Occipital lobe (tissue), 1 donor: ENCODE measurements at regions not wholly inside any gene's neighbourhood (a gene's known extent, or its start where the extent isn't known, plus 50 kb on each side); places are given as distances from the start of the nearest gene placed in this dataset.

Experiments used
- DNase-seq: peaks from one replicate; lab custom pipeline; 2025; lab: John Stamatoyannopoulos, UW

GRCh38 chr14:73782623-73783022, 68.4 kb upstream of the PNMA1 start:
- no peak for DNase-seq

DNA sequence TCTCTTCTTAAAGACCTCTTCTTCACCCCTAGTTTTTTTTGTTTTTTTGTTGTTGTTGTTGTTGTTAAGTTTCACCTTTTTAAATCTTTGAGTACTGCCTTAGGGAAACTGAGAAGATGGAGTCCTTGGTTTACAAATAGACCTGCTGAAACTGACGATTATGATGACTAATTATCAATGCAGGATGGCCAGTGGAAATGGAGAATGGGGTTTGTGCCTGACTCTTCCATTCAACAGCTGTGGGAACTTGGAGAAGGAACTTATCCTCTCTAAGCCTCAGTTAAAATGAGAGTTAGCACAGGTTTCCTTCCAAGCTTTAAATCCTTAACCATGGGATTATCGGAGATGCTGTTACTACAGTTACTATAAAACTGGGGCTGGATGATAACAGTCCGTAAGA, 66.7 kb upstream of the PNMA1 start:
- DNase-seq: no peak

DNA sequence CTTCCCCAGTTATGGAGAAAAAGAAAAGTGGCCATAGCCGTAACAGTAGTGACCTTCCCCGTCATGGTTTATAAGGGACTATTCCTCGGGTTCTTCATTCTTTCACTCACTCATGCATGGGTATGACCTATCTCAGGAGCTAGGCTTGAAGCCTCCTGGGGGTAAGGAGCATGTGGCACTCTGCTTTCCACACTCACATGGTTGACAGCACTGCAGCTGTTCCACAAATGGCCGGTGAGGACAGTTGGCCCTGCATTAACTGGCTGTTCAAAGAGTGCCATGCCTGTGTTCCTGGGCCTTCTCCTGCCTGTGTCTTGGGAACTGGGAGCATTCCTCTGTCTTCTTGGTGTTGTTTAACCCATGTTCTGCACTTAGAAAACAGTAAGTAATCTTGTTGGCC, 66.2 kb upstream of the PNMA1 start:
- DNase-seq: no peak

- no peak for DNase-seq
Measured at GRCh38 chr14:73778736-73779135, 64.6 kb upstream of the PNMA1 start.

DNA sequence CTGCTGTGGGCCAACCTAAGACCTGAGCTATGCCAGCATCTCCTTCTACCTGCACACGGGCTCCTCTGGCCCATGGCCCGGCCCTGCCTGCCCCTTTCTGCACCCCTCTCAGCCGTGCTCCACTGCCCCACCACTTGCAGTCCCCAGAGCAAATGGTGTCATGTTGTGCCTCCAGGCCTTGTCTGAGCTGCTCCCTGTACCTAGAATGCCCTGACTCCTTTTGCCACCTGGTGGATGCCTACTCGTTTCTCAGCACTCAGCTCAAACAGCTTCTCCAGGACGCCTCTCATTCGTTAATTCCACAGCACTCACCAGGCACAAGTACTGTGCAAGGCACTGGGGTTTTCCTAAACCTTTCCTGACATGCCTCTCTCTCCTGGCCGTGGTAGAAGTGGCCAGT, 63.2 kb upstream of the PNMA1 start:
- no peak for DNase-seq

DNA sequence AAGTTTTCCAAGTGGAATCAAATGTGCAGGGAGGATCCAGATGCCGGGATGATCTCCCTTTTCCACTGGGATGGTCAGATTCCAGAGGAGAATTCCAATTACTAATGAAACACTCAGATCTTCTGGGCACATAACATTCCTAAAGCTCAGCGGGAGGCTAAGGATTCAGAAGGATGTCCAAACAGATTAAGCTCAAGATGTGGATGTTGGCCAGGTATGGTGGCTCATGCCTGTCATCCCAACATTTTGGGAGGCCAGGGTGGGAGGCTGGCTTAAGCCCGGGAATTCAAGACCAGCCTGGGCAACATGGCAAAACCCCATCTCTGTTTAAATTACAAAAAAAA, 62.0 kb upstream of the PNMA1 start:
- no peak for DNase-seq

- no peak for DNase-seq
Measured at GRCh38 chr14:73775339-73776193, 61.4 kb upstream of the PNMA1 start.

GRCh38 chr14:73774671-73775070, 60.5 kb upstream of the PNMA1 start:
- DNase-seq: no peak

DNA sequence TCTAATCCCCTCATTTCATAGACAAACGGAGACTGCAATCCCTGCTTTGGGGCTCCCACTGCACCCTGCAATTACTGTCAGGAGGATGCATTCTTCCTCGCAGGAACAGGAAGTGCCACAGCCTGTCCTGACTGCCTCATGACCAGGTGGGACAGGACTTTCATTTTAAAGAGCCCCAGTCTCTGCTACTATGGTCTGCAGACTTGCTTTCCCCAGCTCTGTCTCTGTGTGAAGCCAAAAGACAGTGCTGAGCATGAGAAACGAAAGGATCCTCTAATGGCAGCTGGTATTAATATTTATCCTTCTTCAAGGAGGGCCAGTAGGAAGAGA, 60.0 kb upstream of the PNMA1 start:
- DNase-seq: no peak

DNA sequence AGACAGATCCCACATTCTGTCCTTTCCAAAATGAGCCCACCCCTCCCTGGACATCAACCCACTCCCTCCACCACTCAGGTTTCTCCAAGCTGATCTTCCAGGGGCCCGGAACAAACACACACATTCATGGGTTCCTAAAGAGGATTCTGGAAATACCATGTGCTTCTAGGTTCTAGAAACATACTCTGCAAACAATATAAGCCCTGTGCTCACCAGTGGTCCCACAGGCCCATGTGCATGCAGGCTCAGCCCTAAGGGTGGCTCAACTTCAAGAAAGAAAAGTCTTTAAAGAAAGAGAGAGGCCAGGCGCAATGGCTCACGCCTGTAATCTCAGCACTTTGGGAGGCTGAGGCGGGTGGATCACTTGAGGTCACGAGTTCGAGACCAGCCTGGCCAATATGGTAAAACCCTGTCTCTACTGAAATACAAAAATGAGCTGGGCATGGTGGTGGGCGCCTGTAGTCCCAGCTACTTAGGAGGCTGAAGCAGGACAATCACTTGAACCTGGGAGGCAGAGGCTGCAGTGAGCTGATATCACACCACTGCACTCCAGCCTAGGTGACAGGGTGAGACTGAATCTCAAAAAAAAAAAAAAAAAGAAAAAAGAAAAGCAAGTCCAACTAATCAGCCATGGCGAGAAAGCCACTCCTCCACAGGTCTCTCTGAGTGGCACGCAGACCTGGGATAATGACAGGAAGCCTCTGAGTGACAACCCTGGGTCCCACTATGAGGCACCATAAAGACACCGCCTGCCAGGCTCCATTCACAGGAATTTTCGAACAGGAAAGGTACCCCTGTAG, 59.5 kb upstream of the PNMA1 start:
- DNase-seq: no peak

DNA sequence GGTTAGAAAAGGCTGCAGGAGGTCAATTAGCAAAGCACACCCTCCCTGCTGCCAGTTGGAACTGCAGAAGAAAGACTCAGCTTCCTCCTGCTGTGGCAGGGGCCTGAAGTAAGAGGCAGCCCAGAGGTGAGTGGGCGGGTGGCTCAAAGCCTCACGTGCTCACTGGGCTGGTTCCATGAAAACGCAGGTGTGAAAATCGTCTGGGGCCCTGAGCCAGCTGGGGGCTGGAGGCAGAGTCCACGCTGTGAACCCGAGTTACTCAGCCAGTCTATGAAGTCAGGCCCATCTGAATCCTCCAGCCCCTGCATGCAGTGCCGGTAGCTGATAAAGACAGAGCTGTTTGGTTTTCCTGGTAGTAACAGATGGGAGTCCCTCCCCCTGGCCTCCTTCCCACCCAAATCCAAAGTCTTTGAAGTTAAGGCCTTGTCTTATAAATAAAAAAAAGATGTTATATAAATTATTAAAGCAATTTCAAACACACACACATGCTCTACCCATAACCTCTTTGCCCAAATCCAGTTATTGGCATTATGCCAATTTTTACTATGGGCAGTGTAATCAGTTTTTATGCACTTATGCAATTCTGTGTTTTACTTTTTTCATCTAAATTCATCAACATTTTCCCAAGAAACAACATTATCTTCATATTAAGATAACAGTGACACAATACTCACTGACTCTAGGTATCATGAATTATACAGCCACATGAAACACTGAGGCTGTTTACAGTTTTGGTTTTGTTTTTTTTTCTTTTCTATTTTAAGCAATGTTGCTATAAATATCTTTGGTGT, 57.9 kb upstream of the PNMA1 start:
- DNase-seq: no peak

GRCh38 chr14:73770977-73771847, 57.0 kb upstream of the PNMA1 start:
- no peak for DNase-seq

- DNase-seq: no peak
Measured at GRCh38 chr14:73768107-73768506, 53.9 kb upstream of the PNMA1 start.

DNA sequence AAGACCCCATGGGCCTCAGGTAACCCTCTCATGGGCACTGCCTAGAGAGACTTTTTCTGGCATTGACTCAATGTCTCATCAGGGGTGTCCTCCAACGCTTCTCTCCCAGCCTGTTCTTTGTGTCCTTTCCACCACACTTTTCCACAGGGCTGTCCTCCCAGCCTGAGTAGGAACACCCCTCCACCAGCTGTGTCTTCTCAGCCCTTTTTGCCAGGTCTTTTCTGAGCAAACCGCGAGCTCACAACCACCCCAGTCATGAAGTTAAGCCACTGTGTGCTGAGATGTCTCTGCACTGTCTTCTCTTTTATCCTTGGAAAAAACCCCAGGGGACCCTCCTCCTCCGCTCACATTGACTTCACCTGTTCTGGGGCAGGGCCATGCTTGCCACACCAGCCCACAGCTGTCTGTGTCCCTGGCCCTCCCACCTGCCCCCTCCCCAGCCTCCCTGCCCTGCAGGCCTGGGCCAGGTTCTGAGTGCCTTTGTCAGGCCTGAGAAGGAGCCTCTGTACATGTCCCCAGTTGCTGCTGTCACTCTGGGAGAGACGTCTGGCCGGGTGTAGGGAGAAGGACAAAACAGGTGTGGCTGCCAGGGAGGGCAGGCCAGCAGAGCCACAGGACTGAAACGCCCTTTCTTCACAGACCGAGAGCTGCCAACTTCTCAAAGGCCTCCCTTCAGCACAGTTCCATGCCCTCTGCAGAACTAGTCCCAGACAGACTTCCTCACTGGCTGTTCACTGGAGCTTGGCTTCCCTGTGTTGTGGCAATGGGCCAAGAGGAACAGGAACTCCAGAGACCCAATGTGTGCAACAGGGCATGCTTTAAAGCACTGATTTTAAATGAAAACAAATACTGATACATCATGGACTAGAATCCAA, 50.5 kb upstream of the PNMA1 start:
- DNase-seq: no peak
